Spleen (tissue), 11 donors: ENCODE measurements at regions not wholly inside any gene's neighbourhood (a gene's known extent, or its start where the extent isn't known, plus 50 kb on each side); places are given as distances from the start of the nearest gene placed in this dataset.

ENCODE experiments used
- DNase-seq: peaks from one replicate; pipeline ENCODE4 v3.0.0-alpha.2; 2020
- H3K27ac ChIP-seq, 8 donors: fragments of 200-600 bp; sonication (generic) in 7 of 8; 1 replicate in 4 of 8; 2 replicates in 4 of 8; pipeline versions ENCODE4 v1.5.0 to v1.8.0; 2016 to 2021; ENCODE audit warnings: inconsistent platforms in 4 of 8, mild to moderate bottlenecking in 4 of 8, moderate library complexity in 1 of 8
- H3K27me3 ChIP-seq, 7 donors: fragments of 200-600 bp; sonication (generic) in 6 of 7; replicated peaks in 1 of 7; 1 replicate in 4 of 7; 2 replicates in 3 of 7; pipeline versions ENCODE4 v1.5.0 to v1.8.0; 2016 to 2021; ENCODE audit warnings: inconsistent platforms in 3 of 7, mild to moderate bottlenecking in 1 of 7
- H3K36me3 ChIP-seq, 6 donors: fragments of 200-600 bp; sonication (generic) in 5 of 6; 1 replicate in 4 of 6; 2 replicates in 2 of 6; pipeline versions ENCODE4 v1.5.0 to v1.8.0; 2016 to 2021; ENCODE audit warnings: inconsistent platforms in 2 of 6
- H3K4me1 ChIP-seq, 6 donors: fragments of 200-600 bp; sonication (generic) in 5 of 6; 1 replicate in 3 of 6; 2 replicates in 3 of 6; pipeline versions ENCODE4 v1.5.0 to v1.8.0; 2016 to 2021; ENCODE audit warnings: inconsistent platforms in 3 of 6
- H3K4me3 ChIP-seq, 8 donors: fragments of 200-600 bp; sonication (generic) in 7 of 8; 1 replicate in 4 of 8; 2 replicates in 4 of 8; pipeline versions ENCODE4 v1.5.0 to v1.8.0; 2016 to 2021; ENCODE audit warnings: inconsistent platforms in 4 of 8, mild to moderate bottlenecking in 4 of 8, moderate library complexity in 2 of 8
- H3K9me3 ChIP-seq, 8 donors: fragments of 200-600 bp; sonication (generic) in 7 of 8; 1 replicate in 4 of 8; 2 replicates in 4 of 8; pipeline versions ENCODE4 v1.5.0 to v1.8.0; 2016 to 2021; ENCODE audit warnings: inconsistent platforms in 4 of 8
- POLR2A ChIP-seq, 3 donors: fragments of 450-650 bp; IDR thresholded peaks; one replicate each; pipeline ENCODE4 v1.5.1; 2017; ENCODE audit warnings: antibody characterized with exemption in 3 of 3, mild to moderate bottlenecking in 1 of 3
- POLR2AphosphoS5 ChIP-seq, 3 donors: sonication (generic); formaldehyde crosslinking; IDR thresholded peaks; one replicate each; pipeline ENCODE4 v1.5.1; 2017; ENCODE audit warnings: antibody characterized with exemption in 3 of 3
- WGBS, 5 donors: extraction: QIAGEN DNeasy Blood & Tissue Kit in 3 of 5; methylation state at CpG; one replicate each; pipeline versions ENCODE4 v1.1.5 to v1.1.7; 2013 to 2018; 5-methylcytosine and 5-hydroxymethylcytosine counted together
- intact Hi-C: fragments of 100-400 bp; cut with DNase I; formaldehyde crosslinking; loops from one replicate; pipeline ENCODE4 v1.15.0; 2023; ENCODE audit warnings: low total_unique reads
- TF ChIP-seq, protein P1 (sequence below), 11 experiments: fragments of 200-600 bp in 7 of 11; fragments of 450-650 bp in 4 of 11; sonication (generic) in 4 of 11; IDR thresholded peaks in 8 of 11; conservative IDR thresholded peaks in 3 of 11; 1 replicate in 7 of 11; 2 replicates in 4 of 11; pipeline versions ENCODE4 v1.4.0 to v1.8.0; 2016 to 2021; ENCODE audit warnings: antibody characterized with exemption in 11 of 11, inconsistent platforms in 4 of 11, mild to moderate bottlenecking in 1 of 11
- donor health status: healthy with polysubstance abuse.
- donor health status: DM: no; HTN: no; CAD: no; lungs with moderate emphysema.
- donor health status: DM: no; HTN: no; CAD: no.
- donor health status: Bipolar disorder and iron deficiency.
- donor health status: healthy.
- donor health status: DM: no; HTN: no; CAD: no.
- donor health status: DM: yes; HTN: yes; CAD: no.

DNA sequence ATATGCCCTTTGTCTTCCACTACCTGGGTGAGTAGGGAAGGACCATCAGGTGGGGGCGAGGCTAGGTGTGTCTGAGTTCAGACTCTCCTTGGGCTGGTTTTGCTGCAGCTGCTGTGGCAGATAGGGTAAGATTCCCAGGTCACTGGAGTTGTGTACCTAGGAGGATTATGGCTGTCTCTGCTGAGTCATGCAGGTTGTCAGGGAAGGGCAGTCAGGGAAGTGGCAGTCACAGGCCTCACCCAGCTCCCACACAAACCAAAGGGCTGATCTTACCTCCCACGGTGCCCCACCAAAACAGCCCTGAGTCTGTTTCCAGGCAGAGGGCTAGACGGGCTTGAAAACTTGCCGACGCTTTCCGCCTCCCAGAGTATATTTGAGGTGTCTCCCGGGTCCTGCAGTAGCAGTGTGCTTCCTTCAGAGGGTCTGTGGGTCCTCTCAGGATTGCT is 201.6 kb upstream of the PLXNA2 start:
- intact Hi-C loops = no loop called here
- TF ChIP-seq, protein P1, sequence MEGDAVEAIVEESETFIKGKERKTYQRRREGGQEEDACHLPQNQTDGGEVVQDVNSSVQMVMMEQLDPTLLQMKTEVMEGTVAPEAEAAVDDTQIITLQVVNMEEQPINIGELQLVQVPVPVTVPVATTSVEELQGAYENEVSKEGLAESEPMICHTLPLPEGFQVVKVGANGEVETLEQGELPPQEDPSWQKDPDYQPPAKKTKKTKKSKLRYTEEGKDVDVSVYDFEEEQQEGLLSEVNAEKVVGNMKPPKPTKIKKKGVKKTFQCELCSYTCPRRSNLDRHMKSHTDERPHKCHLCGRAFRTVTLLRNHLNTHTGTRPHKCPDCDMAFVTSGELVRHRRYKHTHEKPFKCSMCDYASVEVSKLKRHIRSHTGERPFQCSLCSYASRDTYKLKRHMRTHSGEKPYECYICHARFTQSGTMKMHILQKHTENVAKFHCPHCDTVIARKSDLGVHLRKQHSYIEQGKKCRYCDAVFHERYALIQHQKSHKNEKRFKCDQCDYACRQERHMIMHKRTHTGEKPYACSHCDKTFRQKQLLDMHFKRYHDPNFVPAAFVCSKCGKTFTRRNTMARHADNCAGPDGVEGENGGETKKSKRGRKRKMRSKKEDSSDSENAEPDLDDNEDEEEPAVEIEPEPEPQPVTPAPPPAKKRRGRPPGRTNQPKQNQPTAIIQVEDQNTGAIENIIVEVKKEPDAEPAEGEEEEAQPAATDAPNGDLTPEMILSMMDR (IDR thresholded peaks at IDR 0.05 in 8 of 11, conservative IDR thresholded peaks at IDR 0.05 in 3 of 11) = no peak
- no peak for TF ChIP-seq POLR2A (IDR thresholded peaks at IDR 0.05)
- TF ChIP-seq POLR2AphosphoS5 (IDR thresholded peaks at IDR 0.05) = no peak
- Histone ChIP-seq H3K27me3 (peaks cover 0 to 36% (median 0%) of the 10 kb centered on the region in 7 donors), H3K36me3 (no peaks in the 10 kb centered on the region), H3K4me3 (no peak overlapping the region), H3K9me3 (peaks cover 0 to 33% (median 9%) of the 10 kb centered on the region in 8 donors), H3K27ac (no peak overlapping the region), H3K4me1 (peaks cover 0 to 3% (median 0%) of the 10 kb centered on the region in 6 donors)
- DNase-seq = no peak
- 28 to 63% (median 58%) methylated on average over 7 of the region's 7 CpGs for WGBS, 5 donors

DNA sequence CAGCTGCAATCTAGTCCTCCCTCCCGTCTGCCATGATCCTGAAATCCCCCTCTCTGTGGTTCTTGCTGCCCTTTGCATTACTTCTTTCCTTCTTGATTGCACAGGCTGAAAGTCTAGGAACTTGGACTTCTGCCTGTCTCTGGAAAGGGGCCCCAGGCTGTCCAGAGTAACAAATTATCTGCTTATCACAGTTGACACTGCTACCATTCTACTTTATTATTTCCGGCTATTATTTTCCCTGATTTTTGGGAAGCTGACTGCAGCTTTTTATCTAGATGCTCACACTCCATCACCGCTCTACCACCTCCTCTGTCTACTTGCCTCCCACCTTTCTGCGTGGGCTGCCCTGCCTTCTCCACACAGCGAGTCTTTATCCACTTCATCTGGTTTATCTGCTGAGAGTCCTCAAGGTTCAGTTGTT is 202.1 kb upstream of the PLXNA2 start:
- Histone ChIP-seq H3K4me3 (no peak overlapping the region), H3K36me3 (no peaks in the 10 kb centered on the region), H3K4me1 (peaks cover 0 to 3% (median 0%) of the 10 kb centered on the region in 6 donors), H3K27ac (no peak overlapping the region), H3K27me3 (peaks cover 0 to 41% (median 0%) of the 10 kb centered on the region in 7 donors), H3K9me3 (peaks cover 0 to 33% (median 9%) of the 10 kb centered on the region in 8 donors)
- intact Hi-C loops = no loop called here
- WGBS, 5 donors = 35 to 53% (median 42%) methylated on average over 5 of the region's 5 CpGs
- TF ChIP-seq POLR2A (IDR thresholded peaks at IDR 0.05) = no peak
- TF ChIP-seq, protein P1 (IDR thresholded peaks at IDR 0.05 in 8 of 11, conservative IDR thresholded peaks at IDR 0.05 in 3 of 11) = no peak
- no peak for TF ChIP-seq POLR2AphosphoS5 (IDR thresholded peaks at IDR 0.05)
- no peak for DNase-seq

DNA sequence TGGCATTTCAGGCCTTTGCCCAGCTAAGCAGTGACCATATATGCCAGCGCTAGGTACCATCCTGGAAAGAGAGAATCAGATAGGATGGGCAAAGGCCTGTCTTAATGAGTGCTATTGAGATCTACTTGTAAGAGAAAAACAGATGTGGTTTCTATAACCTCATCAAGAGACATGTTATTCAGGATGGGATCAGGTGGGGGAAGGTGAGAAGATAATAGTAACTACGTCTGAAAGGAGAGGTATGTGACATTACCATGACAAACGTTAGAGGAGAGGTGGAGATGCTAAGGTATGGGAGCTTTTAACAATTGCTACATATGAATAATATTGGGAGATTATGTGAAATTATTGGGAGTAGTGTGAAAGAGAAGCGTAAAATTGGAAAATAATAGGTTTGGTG is 204.2 kb upstream of the PLXNA2 start:
- intact Hi-C loops = no loop called here
- Histone ChIP-seq H3K4me3 (no peak overlapping the region), H3K9me3 (peaks cover 0 to 13% (median 0%) of the 10 kb centered on the region in 8 donors), H3K36me3 (no peaks in the 10 kb centered on the region), H3K27me3 (peaks cover 0 to 43% (median 0%) of the 10 kb centered on the region in 7 donors), H3K4me1 (peaks cover 0 to 3% (median 0%) of the 10 kb centered on the region in 6 donors), H3K27ac (no peak overlapping the region)
- DNase-seq = no peak
- 83 to 92% (median 88%) methylated on average over 4 of the region's 4 CpGs for WGBS, 5 donors
- no peak for TF ChIP-seq POLR2AphosphoS5 (IDR thresholded peaks at IDR 0.05)
- TF ChIP-seq POLR2A (IDR thresholded peaks at IDR 0.05) = no peak
- TF ChIP-seq, protein P1 (IDR thresholded peaks at IDR 0.05 in 8 of 11, conservative IDR thresholded peaks at IDR 0.05 in 3 of 11) = no peak

DNA sequence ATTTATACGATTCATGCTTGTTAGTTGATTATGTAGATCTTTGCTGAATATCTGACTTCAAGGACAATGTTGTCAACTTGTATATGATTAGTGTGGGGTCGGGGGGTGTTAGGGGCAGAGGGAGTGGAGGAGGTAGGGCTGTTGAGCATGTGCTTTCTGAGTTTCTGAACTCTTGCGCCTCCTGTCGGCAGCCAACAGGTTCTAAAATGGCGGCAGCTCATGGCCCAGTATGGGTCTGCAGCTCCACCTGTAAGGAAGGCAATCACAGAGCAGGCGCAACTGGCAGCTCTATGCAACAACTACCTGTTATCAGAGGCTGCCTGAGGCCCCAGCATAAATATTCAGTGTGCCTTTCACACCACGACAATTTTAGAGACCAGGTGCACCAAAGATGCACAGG is 205.8 kb upstream of the PLXNA2 start:
- H3K27me3 ChIP-seq = peaks cover 0 to 43% (median 0%) of the 10 kb centered on the region in 7 donors
- no peaks in the 10 kb centered on the region for H3K9me3 ChIP-seq
- no peak for DNase-seq
- H3K27ac ChIP-seq = no peak overlapping the region
- WGBS, 5 donors = 82 to 89% (median 85%) methylated on average over 7 of the region's 7 CpGs
- no peaks in the 10 kb centered on the region for H3K36me3 ChIP-seq
- intact Hi-C loops = no loop called here
- TF ChIP-seq POLR2A (IDR thresholded peaks at IDR 0.05) (no peak), POLR2AphosphoS5 (IDR thresholded peaks at IDR 0.05) (no peak)
- TF ChIP-seq, protein P1 (IDR thresholded peaks at IDR 0.05 in 8 of 11, conservative IDR thresholded peaks at IDR 0.05 in 3 of 11) = no peak
- H3K4me3 ChIP-seq = no peak overlapping the region
- H3K4me1 ChIP-seq = peaks cover 0 to 3% (median 0%) of the 10 kb centered on the region in 6 donors
